SK-N-SH (cell line): ENCODE measurements at regions not wholly inside any gene's neighbourhood (a gene's known extent, or its start where the extent isn't known, plus 50 kb on each side); places are given as distances from the start of the nearest gene placed in this dataset.
A peak's percentile ranks its signal among the peaks of the same experiment; 100 is the strongest.

Experiments
- CTCF ChIA-PET: fragments of 300-600, 350-600 bp; formaldehyde crosslinking; extraction: SDS; loops from one replicate; lab custom pipeline; 2021; lab: Yijun Ruan, JAX
- POLR2A ChIA-PET: fragments of 350-600 bp; sonication (Branson Sonifier 250); formaldehyde crosslinking; extraction: SDS; loops from one replicate; lab custom pipeline; 2020; ENCODE audit warnings: antibody characterized with exemption, inconsistent platforms; lab: Yijun Ruan, JAX
- DNase-seq: peaks from one replicate; pipeline ENCODE4 v3.0.0; 2012
- H2AFZ ChIP-seq: fragments of 200-600 bp; sonication (generic); 2 replicates; pipeline ENCODE4 v1.8.1; 2016; ENCODE audit warnings: antibody characterized with exemption, mild to moderate bottlenecking, low read depth
- H3F3A ChIP-seq: fragments of 200-600 bp; sonication (generic); replicated peaks from 2 replicates; pipeline ENCODE3; 2016; ENCODE audit warnings: antibody characterized with exemption, mild to moderate bottlenecking; ENCODE audit not compliant: insufficient read depth
- H3K27ac ChIP-seq, 2 experiments: fragments of 200-500 bp in 1 of 2; fragments of 200-600 bp in 1 of 2; sonication (Bioruptor generic) in 1 of 2; sonication (generic), shearing (Covaris generic) in 1 of 2; 2 replicates each; pipeline versions ENCODE4 v1.5.1 to v1.6.1; 2014 to 2016; ENCODE audit warnings: low read depth in 2 of 2, inconsistent platforms in 1 of 2, low read length in 1 of 2, mild to moderate bottlenecking in 1 of 2, mixed read lengths in 1 of 2
- H3K27me3 ChIP-seq: fragments of 200-600 bp; sonication (generic), shearing (Covaris generic); 2 replicates; pipeline ENCODE4 v1.6.1; 2016; ENCODE audit warnings: mixed run types; ENCODE audit not compliant: insufficient read depth
- H3K36me3 ChIP-seq, 2 experiments: fragments of 200-500 bp in 1 of 2; fragments of 200-600 bp in 1 of 2; sonication (Bioruptor generic) in 1 of 2; sonication (generic) in 1 of 2; replicated peaks in 1 of 2; 2 replicates each; pipeline versions ENCODE3 to v1.5.1; 2014 to 2016; ENCODE audit warnings: low read length in 1 of 2, mild to moderate bottlenecking in 1 of 2; ENCODE audit not compliant: insufficient read depth in 2 of 2, control insufficient read depth in 1 of 2
- H3K4me1 ChIP-seq, 2 experiments: fragments of 200-500 bp in 1 of 2; fragments of 200-600 bp in 1 of 2; sonication (Bioruptor generic) in 1 of 2; sonication (generic), shearing (Covaris generic) in 1 of 2; 2 replicates each; pipeline versions ENCODE4 v1.5.1 to v1.6.1; 2014 to 2016; ENCODE audit warnings: low read depth in 1 of 2, low read length in 1 of 2, mixed run types in 1 of 2; ENCODE audit not compliant: insufficient read depth in 2 of 2, control insufficient read depth in 1 of 2
- H3K4me2 ChIP-seq: fragments of 200-600 bp; sonication (generic), shearing (Covaris generic); 2 replicates; pipeline ENCODE4 v1.6.1; 2017; ENCODE audit warnings: mixed run types
- H3K4me3 ChIP-seq, 2 experiments: fragments of 200-500 bp in 1 of 2; fragments of 200-600 bp in 1 of 2; sonication (Bioruptor generic) in 1 of 2; sonication (generic), shearing (Covaris generic) in 1 of 2; 2 replicates each; pipeline versions ENCODE4 v1.5.1 to v1.8.1; 2014 to 2016; ENCODE audit warnings: low read depth in 2 of 2, inconsistent platforms in 1 of 2, low read length in 1 of 2, mild to moderate bottlenecking in 1 of 2, mixed read lengths in 1 of 2, moderate library complexity in 1 of 2
- H3K79me2 ChIP-seq: fragments of 200-600 bp; sonication (generic); 2 replicates; pipeline ENCODE4 v1.8.1; 2017; ENCODE audit warnings: mild to moderate bottlenecking; ENCODE audit not compliant: insufficient read depth
- H3K9ac ChIP-seq: fragments of 200-600 bp; sonication (generic); 2 replicates; pipeline ENCODE4 v1.6.1; 2017; ENCODE audit warnings: mixed run types
- H3K9me2 ChIP-seq: fragments of 200-600 bp; sonication (generic); 2 replicates; pipeline ENCODE4 v1.6.1; 2017; ENCODE audit warnings: mixed run types
- H3K9me3 ChIP-seq: fragments of 200-600 bp; sonication (generic); 2 replicates; pipeline ENCODE4 v1.6.1; 2017; ENCODE audit warnings: mixed run types, mild to moderate bottlenecking, moderate library complexity
- H4K20me1 ChIP-seq: fragments of 200-600 bp; sonication (generic); 2 replicates; pipeline ENCODE4 v1.6.1; 2017; ENCODE audit warnings: mild to moderate bottlenecking, mixed run types; ENCODE audit not compliant: insufficient read depth
- ELF1 ChIP-seq: IDR thresholded peaks from 2 replicates; pipeline ENCODE4 v1.4.0; 2012
- EP300 ChIP-seq, 2 experiments: IDR thresholded peaks; 2 replicates each; pipeline versions ENCODE4 v1.4.0 to v1.6.1; 2012; ENCODE audit warnings: borderline replicate concordance in 1 of 2, low read depth in 1 of 2, low read length in 1 of 2
- FOSL2 ChIP-seq: IDR thresholded peaks from 2 replicates; pipeline ENCODE4 v1.4.0; 2012; ENCODE audit warnings: low read depth, mild to moderate bottlenecking, moderate library complexity, borderline replicate concordance
- GABPA ChIP-seq: IDR thresholded peaks from 2 replicates; pipeline ENCODE4 v1.4.0; 2012; ENCODE audit warnings: low read depth, mild to moderate bottlenecking
- GATA2 ChIP-seq: sonication (generic); formaldehyde crosslinking; IDR thresholded peaks from 2 replicates; pipeline ENCODE4 v1.5.0; 2020; ENCODE audit warnings: mild to moderate bottlenecking, missing genetic modification reagents
- IRF3 ChIP-seq: fragments of 150-350 bp; IDR thresholded peaks from 2 replicates; pipeline ENCODE4 v1.6.1; 2016; ENCODE audit warnings: mild to moderate bottlenecking, low read depth, low read length
- JUND ChIP-seq: IDR thresholded peaks from 2 replicates; pipeline ENCODE4 v1.4.0; 2012
- MAX ChIP-seq: IDR thresholded peaks from 2 replicates; pipeline ENCODE4 v1.4.0; 2012; ENCODE audit warnings: low read depth
- MXI1 ChIP-seq: IDR thresholded peaks from 2 replicates; pipeline ENCODE4 v1.6.1; 2012; ENCODE audit warnings: mild to moderate bottlenecking, low read depth, low read length, improper control_type of control experiment
- NFIC ChIP-seq: IDR thresholded peaks from 2 replicates; pipeline ENCODE4 v1.4.0; 2012; ENCODE audit warnings: borderline replicate concordance
- NRF1 ChIP-seq: IDR thresholded peaks from 2 replicates; pipeline ENCODE4 v1.6.1; 2012; ENCODE audit warnings: low read depth, mild to moderate bottlenecking, low read length
- POLR2AphosphoS5 ChIP-seq: IDR thresholded peaks from 2 replicates; pipeline ENCODE4 v1.6.1; 2012; ENCODE audit warnings: low read depth, low read length
- RFX5 ChIP-seq: IDR thresholded peaks from 2 replicates; pipeline ENCODE4 v1.6.1; 2012; ENCODE audit warnings: mild to moderate bottlenecking, improper control_type of control experiment, low read length
- RXRA ChIP-seq: IDR thresholded peaks from 2 replicates; pipeline ENCODE4 v1.4.0; 2012; ENCODE audit warnings: low read depth, mild to moderate bottlenecking, borderline replicate concordance
- SIN3A ChIP-seq: IDR thresholded peaks from 2 replicates; pipeline ENCODE4 v1.6.1; 2012; ENCODE audit warnings: low read depth, mild to moderate bottlenecking, low read length, moderate library complexity, borderline replicate concordance
- SMC3 ChIP-seq: IDR thresholded peaks from 2 replicates; pipeline ENCODE4 v1.6.1; 2012; ENCODE audit warnings: low read depth, low read length, improper control_type of control experiment
- TAF1 ChIP-seq: IDR thresholded peaks from 2 replicates; pipeline ENCODE4 v1.6.1; 2012; ENCODE audit warnings: low read depth, mild to moderate bottlenecking, low read length, moderate library complexity, borderline replicate concordance
- TCF12 ChIP-seq: IDR thresholded peaks from 2 replicates; pipeline ENCODE4 v1.4.0; 2012
- TEAD4 ChIP-seq: IDR thresholded peaks from 2 replicates; pipeline ENCODE4 v1.4.0; 2012; ENCODE audit warnings: mild to moderate bottlenecking, borderline replicate concordance; ENCODE audit not compliant: insufficient read depth
- WGBS: methylation state at CpG from one replicate; pipeline ENCODE4 v1.1.6; 2017; ENCODE audit warnings: low lambda C conversion rate; 5-methylcytosine and 5-hydroxymethylcytosine counted together
- TF ChIP-seq, protein P1 (sequence below): IDR thresholded peaks from 2 replicates; pipeline ENCODE4 v1.6.1; 2012; ENCODE audit warnings: mild to moderate bottlenecking, low read depth, low read length, moderate library complexity
- TF ChIP-seq, protein P2 (sequence below): fragments of 200-600 bp; sonication (generic); IDR thresholded peaks from 2 replicates; pipeline ENCODE4 v1.6.1; 2017; ENCODE audit warnings: antibody characterized with exemption, mild to moderate bottlenecking, moderate library complexity

DNA sequence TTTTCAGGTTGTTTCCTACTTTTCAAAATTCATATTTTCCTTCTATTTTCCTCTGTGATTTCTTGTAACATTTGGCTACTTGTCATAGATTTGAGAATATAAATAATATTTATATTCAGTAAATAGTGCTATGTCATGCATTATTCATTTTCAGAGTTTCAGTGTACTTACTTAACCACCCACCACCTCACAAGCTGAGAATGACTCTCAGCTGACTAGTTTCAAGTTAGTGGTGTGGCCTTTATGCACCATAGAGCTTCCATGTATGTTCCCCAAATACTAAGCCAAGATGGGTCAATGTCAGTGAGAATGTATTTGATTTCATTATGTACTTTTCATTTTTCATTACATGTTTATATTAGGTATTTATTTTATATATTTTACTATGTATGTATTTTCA, 56.9 kb upstream of the RGS1 start:
- CTCF ChIA-PET: interaction anchor here (0.8 kb wide), 1 partner anchor 29 kb away, joined by 3 read pairs; no protein-coding TSS in a partner anchor

GRCh38 chr1:192521734-192522133, 53.8 kb upstream of the RGS1 start:
- H3K9ac ChIP-seq: peak overlapping the region; percentile 3; the same call in 1 of the 2 replicates
- H2AFZ ChIP-seq: peak overlapping the region; percentile 62
- H3K79me2 ChIP-seq: no peaks in the 10 kb centered on the region
- no peaks in the 10 kb centered on the region for H3K27me3 ChIP-seq
- no peaks in the 10 kb centered on the region for H3K9me3 ChIP-seq
- H3K9me2 ChIP-seq: no peaks in the 10 kb centered on the region
- CTCF ChIA-PET: no interaction called here
- TF ChIP-seq RXRA: no peak
- TF ChIP-seq MXI1: no peak
- no peak for TF ChIP-seq IRF3
- no peak for TF ChIP-seq POLR2AphosphoS5
- TF ChIP-seq TCF12: no peak
- TF ChIP-seq, protein P1, sequence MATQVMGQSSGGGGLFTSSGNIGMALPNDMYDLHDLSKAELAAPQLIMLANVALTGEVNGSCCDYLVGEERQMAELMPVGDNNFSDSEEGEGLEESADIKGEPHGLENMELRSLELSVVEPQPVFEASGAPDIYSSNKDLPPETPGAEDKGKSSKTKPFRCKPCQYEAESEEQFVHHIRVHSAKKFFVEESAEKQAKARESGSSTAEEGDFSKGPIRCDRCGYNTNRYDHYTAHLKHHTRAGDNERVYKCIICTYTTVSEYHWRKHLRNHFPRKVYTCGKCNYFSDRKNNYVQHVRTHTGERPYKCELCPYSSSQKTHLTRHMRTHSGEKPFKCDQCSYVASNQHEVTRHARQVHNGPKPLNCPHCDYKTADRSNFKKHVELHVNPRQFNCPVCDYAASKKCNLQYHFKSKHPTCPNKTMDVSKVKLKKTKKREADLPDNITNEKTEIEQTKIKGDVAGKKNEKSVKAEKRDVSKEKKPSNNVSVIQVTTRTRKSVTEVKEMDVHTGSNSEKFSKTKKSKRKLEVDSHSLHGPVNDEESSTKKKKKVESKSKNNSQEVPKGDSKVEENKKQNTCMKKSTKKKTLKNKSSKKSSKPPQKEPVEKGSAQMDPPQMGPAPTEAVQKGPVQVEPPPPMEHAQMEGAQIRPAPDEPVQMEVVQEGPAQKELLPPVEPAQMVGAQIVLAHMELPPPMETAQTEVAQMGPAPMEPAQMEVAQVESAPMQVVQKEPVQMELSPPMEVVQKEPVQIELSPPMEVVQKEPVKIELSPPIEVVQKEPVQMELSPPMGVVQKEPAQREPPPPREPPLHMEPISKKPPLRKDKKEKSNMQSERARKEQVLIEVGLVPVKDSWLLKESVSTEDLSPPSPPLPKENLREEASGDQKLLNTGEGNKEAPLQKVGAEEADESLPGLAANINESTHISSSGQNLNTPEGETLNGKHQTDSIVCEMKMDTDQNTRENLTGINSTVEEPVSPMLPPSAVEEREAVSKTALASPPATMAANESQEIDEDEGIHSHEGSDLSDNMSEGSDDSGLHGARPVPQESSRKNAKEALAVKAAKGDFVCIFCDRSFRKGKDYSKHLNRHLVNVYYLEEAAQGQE: no peak
- no peak for TF ChIP-seq NRF1
- no peak for TF ChIP-seq TEAD4
- TF ChIP-seq TAF1: no peak
- TF ChIP-seq EP300 (IDR thresholded peaks at IDR 0.05; ENCODE audit: borderline replicate concordance in 1 of 2, low read depth in 1 of 2, low read length in 1 of 2): no peak
- TF ChIP-seq MAX: no peak
- TF ChIP-seq SIN3A: no peak
- TF ChIP-seq JUND: no peak
- no peak for TF ChIP-seq NFIC
- TF ChIP-seq ELF1: no peak
- TF ChIP-seq GABPA: no peak
- TF ChIP-seq FOSL2: no peak
- no peak for TF ChIP-seq RFX5
- no peak for TF ChIP-seq GATA2
- POLR2A ChIA-PET: no interaction called here
- no peaks in the 10 kb centered on the region for H4K20me1 ChIP-seq
- H3K4me3 ChIP-seq: no peak overlapping the region
- peaks cover 0 to 36% of the 10 kb centered on the region in 2 experiments; a peak in 2 of 4 replicates for H3K4me1 ChIP-seq
- H3K36me3 ChIP-seq: no peaks in the 10 kb centered on the region
- H3K27ac ChIP-seq: peak overlapping the region in 1 of 2 experiments; percentile 95; a peak in 3 of 4 replicates
- H3K4me2 ChIP-seq: no peak overlapping the region
- DNase-seq: no peak
- H3F3A ChIP-seq: peaks cover 31% of the 10 kb centered on the region
- 62% methylated on average over 1 of the region's 1 CpG for WGBS

More for the DNA sequence above, 56.9 kb upstream of the RGS1 start:
- no peaks in the 10 kb centered on the region for H4K20me1 ChIP-seq
- no peak for TF ChIP-seq JUND
- TF ChIP-seq, protein P2, sequence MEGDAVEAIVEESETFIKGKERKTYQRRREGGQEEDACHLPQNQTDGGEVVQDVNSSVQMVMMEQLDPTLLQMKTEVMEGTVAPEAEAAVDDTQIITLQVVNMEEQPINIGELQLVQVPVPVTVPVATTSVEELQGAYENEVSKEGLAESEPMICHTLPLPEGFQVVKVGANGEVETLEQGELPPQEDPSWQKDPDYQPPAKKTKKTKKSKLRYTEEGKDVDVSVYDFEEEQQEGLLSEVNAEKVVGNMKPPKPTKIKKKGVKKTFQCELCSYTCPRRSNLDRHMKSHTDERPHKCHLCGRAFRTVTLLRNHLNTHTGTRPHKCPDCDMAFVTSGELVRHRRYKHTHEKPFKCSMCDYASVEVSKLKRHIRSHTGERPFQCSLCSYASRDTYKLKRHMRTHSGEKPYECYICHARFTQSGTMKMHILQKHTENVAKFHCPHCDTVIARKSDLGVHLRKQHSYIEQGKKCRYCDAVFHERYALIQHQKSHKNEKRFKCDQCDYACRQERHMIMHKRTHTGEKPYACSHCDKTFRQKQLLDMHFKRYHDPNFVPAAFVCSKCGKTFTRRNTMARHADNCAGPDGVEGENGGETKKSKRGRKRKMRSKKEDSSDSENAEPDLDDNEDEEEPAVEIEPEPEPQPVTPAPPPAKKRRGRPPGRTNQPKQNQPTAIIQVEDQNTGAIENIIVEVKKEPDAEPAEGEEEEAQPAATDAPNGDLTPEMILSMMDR: no peak
- no peak for TF ChIP-seq SMC3
- DNase-seq: no peak
- H3K9me3 ChIP-seq: no peaks in the 10 kb centered on the region
- H3F3A ChIP-seq: peaks cover 25% of the 10 kb centered on the region
- no peak overlapping the region for H3K4me2 ChIP-seq
- no peak overlapping the region for H3K4me3 ChIP-seq
- H3K27ac ChIP-seq: no peak overlapping the region
- H3K9me2 ChIP-seq: no peaks in the 10 kb centered on the region
- no peak overlapping the region for H2AFZ ChIP-seq
- H3K4me1 ChIP-seq: peaks cover 0 to 49% of the 10 kb centered on the region in 2 experiments; a peak in 2 of 4 replicates
- H3K27me3 ChIP-seq: no peaks in the 10 kb centered on the region
- H3K9ac ChIP-seq: no peak overlapping the region
- H3K79me2 ChIP-seq: no peaks in the 10 kb centered on the region
- H3K36me3 ChIP-seq: no peaks in the 10 kb centered on the region
- POLR2A ChIA-PET: no interaction called here
